ENCODE measurements at regions not wholly inside any gene's neighbourhood (a gene's known extent, or its start where the extent isn't known, plus 50 kb on each side); places are given as distances from the start of the nearest gene placed in this dataset.

DNA sequence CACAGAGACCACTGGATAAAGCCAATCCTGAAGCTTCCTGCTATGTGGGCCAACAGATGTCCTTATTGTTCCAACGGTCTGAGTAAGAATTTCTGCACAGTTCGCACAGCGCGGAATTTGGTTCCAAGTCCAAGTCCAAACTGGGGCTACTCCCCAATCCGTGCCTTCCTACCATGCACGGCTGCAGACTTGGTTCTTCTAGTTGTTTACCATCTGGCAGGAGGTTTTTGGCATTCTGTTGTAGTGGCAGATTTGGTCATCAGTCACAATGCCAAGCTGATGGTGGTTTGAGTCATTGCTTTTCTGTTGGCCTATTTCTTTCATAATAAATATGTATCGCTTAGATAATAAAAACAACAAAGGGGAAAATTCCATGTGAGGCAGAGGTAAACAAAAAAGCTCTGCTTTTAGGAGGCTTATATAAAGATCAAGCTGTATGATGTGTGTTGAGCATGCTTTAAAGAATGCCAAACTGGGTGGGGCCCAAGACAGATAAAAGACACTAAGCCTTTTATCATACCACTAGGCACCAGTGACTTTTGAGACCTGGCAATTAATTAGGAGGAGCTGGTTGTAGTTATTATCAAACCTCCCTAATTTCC, 52.5 kb upstream of the SYN3 start:
- DNase-seq (ENCODE audit: low spot score) (no peak), ATAC-seq (no peak)
- Mint-ChIP-seq H3K27ac (no peak overlapping the region), H3K27me3 (ENCODE audit: low read depth) (peaks cover 19% of the 10 kb centered on the region), H3K4me3 (no peak overlapping the region), H3K4me1 (no peaks in the 10 kb centered on the region), H3K36me3 (no peaks in the 10 kb centered on the region), H3K9me3 (no peaks in the 10 kb centered on the region)
- TF ChIP-seq, protein P1, sequence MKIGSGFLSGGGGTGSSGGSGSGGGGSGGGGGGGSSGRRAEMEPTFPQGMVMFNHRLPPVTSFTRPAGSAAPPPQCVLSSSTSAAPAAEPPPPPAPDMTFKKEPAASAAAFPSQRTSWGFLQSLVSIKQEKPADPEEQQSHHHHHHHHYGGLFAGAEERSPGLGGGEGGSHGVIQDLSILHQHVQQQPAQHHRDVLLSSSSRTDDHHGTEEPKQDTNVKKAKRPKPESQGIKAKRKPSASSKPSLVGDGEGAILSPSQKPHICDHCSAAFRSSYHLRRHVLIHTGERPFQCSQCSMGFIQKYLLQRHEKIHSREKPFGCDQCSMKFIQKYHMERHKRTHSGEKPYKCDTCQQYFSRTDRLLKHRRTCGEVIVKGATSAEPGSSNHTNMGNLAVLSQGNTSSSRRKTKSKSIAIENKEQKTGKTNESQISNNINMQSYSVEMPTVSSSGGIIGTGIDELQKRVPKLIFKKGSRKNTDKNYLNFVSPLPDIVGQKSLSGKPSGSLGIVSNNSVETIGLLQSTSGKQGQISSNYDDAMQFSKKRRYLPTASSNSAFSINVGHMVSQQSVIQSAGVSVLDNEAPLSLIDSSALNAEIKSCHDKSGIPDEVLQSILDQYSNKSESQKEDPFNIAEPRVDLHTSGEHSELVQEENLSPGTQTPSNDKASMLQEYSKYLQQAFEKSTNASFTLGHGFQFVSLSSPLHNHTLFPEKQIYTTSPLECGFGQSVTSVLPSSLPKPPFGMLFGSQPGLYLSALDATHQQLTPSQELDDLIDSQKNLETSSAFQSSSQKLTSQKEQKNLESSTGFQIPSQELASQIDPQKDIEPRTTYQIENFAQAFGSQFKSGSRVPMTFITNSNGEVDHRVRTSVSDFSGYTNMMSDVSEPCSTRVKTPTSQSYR (CRISPR knock-in tag; IDR thresholded peaks at IDR 0.05) = no peak
- TF ChIP-seq, protein P2, sequence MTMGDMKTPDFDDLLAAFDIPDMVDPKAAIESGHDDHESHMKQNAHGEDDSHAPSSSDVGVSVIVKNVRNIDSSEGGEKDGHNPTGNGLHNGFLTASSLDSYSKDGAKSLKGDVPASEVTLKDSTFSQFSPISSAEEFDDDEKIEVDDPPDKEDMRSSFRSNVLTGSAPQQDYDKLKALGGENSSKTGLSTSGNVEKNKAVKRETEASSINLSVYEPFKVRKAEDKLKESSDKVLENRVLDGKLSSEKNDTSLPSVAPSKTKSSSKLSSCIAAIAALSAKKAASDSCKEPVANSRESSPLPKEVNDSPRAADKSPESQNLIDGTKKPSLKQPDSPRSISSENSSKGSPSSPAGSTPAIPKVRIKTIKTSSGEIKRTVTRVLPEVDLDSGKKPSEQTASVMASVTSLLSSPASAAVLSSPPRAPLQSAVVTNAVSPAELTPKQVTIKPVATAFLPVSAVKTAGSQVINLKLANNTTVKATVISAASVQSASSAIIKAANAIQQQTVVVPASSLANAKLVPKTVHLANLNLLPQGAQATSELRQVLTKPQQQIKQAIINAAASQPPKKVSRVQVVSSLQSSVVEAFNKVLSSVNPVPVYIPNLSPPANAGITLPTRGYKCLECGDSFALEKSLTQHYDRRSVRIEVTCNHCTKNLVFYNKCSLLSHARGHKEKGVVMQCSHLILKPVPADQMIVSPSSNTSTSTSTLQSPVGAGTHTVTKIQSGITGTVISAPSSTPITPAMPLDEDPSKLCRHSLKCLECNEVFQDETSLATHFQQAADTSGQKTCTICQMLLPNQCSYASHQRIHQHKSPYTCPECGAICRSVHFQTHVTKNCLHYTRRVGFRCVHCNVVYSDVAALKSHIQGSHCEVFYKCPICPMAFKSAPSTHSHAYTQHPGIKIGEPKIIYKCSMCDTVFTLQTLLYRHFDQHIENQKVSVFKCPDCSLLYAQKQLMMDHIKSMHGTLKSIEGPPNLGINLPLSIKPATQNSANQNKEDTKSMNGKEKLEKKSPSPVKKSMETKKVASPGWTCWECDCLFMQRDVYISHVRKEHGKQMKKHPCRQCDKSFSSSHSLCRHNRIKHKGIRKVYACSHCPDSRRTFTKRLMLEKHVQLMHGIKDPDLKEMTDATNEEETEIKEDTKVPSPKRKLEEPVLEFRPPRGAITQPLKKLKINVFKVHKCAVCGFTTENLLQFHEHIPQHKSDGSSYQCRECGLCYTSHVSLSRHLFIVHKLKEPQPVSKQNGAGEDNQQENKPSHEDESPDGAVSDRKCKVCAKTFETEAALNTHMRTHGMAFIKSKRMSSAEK (CRISPR knock-in tag; IDR thresholded peaks at IDR 0.05; ENCODE audit: borderline replicate concordance) = no peak
- TF ChIP-seq, protein P3, sequence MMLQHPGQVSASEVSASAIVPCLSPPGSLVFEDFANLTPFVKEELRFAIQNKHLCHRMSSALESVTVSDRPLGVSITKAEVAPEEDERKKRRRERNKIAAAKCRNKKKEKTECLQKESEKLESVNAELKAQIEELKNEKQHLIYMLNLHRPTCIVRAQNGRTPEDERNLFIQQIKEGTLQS (CRISPR knock-in tag; conservative IDR thresholded peaks at IDR 0.05) = no peak
- TF ChIP-seq, protein P4, sequence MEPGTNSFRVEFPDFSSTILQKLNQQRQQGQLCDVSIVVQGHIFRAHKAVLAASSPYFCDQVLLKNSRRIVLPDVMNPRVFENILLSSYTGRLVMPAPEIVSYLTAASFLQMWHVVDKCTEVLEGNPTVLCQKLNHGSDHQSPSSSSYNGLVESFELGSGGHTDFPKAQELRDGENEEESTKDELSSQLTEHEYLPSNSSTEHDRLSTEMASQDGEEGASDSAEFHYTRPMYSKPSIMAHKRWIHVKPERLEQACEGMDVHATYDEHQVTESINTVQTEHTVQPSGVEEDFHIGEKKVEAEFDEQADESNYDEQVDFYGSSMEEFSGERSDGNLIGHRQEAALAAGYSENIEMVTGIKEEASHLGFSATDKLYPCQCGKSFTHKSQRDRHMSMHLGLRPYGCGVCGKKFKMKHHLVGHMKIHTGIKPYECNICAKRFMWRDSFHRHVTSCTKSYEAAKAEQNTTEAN (CRISPR knock-in tag; IDR thresholded peaks at IDR 0.05) = no peak
- TF ChIP-seq KAT7 (CRISPR knock-in tag; IDR thresholded peaks at IDR 0.05; ENCODE audit: borderline replicate concordance) = no peak
- TF ChIP-seq RORB (CRISPR knock-in tag; IDR thresholded peaks at IDR 0.05) = no peak
- TF ChIP-seq, protein P5, sequence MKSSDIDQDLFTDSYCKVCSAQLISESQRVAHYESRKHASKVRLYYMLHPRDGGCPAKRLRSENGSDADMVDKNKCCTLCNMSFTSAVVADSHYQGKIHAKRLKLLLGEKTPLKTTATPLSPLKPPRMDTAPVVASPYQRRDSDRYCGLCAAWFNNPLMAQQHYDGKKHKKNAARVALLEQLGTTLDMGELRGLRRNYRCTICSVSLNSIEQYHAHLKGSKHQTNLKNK (CRISPR knock-in tag; IDR thresholded peaks at IDR 0.05) = no peak
- TF ChIP-seq, protein P6, sequence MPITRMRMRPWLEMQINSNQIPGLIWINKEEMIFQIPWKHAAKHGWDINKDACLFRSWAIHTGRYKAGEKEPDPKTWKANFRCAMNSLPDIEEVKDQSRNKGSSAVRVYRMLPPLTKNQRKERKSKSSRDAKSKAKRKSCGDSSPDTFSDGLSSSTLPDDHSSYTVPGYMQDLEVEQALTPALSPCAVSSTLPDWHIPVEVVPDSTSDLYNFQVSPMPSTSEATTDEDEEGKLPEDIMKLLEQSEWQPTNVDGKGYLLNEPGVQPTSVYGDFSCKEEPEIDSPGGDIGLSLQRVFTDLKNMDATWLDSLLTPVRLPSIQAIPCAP (CRISPR knock-in tag; IDR thresholded peaks at IDR 0.05) = no peak
- no peak for TF ChIP-seq OVOL2 (CRISPR knock-in tag; IDR thresholded peaks at IDR 0.05; ENCODE audit: borderline replicate concordance)
- TF ChIP-seq, protein P7, sequence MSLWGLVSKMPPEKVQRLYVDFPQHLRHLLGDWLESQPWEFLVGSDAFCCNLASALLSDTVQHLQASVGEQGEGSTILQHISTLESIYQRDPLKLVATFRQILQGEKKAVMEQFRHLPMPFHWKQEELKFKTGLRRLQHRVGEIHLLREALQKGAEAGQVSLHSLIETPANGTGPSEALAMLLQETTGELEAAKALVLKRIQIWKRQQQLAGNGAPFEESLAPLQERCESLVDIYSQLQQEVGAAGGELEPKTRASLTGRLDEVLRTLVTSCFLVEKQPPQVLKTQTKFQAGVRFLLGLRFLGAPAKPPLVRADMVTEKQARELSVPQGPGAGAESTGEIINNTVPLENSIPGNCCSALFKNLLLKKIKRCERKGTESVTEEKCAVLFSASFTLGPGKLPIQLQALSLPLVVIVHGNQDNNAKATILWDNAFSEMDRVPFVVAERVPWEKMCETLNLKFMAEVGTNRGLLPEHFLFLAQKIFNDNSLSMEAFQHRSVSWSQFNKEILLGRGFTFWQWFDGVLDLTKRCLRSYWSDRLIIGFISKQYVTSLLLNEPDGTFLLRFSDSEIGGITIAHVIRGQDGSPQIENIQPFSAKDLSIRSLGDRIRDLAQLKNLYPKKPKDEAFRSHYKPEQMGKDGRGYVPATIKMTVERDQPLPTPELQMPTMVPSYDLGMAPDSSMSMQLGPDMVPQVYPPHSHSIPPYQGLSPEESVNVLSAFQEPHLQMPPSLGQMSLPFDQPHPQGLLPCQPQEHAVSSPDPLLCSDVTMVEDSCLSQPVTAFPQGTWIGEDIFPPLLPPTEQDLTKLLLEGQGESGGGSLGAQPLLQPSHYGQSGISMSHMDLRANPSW (CRISPR knock-in tag; conservative IDR thresholded peaks at IDR 0.05; ENCODE audit: low read depth) = no peak
- TF ChIP-seq ZNF232 (CRISPR knock-in tag; IDR thresholded peaks at IDR 0.05) = no peak
- TF ChIP-seq, protein P8, sequence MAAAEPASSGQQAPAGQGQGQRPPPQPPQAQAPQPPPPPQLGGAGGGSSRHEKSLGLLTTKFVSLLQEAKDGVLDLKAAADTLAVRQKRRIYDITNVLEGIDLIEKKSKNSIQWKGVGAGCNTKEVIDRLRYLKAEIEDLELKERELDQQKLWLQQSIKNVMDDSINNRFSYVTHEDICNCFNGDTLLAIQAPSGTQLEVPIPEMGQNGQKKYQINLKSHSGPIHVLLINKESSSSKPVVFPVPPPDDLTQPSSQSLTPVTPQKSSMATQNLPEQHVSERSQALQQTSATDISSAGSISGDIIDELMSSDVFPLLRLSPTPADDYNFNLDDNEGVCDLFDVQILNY (CRISPR knock-in tag; IDR thresholded peaks at IDR 0.05) = no peak
- TF ChIP-seq SMAD4 (CRISPR knock-in tag; IDR thresholded peaks at IDR 0.05) = no peak
- no peak for TF ChIP-seq TEAD1 (CRISPR knock-in tag; IDR thresholded peaks at IDR 0.05)
- CTCF ChIA-PET = interaction anchor here (1.2 kb wide), 1 partner anchor 16 kb away, joined by 4 read pairs; no protein-coding TSS in a partner anchor
- POLR2A ChIA-PET = no interaction called here

All from WTC11 (cell line).